GM12875 (cell line): ENCODE measurements at regions not wholly inside any gene's neighbourhood (a gene's known extent, or its start where the extent isn't known, plus 50 kb on each side); places are given as distances from the start of the nearest gene placed in this dataset.

ENCODE experiments used
- H3K4me3 ChIP-seq: one replicate; pipeline ENCODE4 v1.5.1; 2011; ENCODE audit warnings: low read depth, low read length, control low read depth
- TF ChIP-seq, protein P1 (sequence below): IDR thresholded peaks from 2 replicates; pipeline ENCODE4 v1.5.1; 2011; ENCODE audit warnings: low read depth, mild to moderate bottlenecking, control low read depth, inconsistent platforms, low read length, moderate library complexity, borderline replicate concordance; ENCODE audit not compliant: insufficient read depth

DNA sequence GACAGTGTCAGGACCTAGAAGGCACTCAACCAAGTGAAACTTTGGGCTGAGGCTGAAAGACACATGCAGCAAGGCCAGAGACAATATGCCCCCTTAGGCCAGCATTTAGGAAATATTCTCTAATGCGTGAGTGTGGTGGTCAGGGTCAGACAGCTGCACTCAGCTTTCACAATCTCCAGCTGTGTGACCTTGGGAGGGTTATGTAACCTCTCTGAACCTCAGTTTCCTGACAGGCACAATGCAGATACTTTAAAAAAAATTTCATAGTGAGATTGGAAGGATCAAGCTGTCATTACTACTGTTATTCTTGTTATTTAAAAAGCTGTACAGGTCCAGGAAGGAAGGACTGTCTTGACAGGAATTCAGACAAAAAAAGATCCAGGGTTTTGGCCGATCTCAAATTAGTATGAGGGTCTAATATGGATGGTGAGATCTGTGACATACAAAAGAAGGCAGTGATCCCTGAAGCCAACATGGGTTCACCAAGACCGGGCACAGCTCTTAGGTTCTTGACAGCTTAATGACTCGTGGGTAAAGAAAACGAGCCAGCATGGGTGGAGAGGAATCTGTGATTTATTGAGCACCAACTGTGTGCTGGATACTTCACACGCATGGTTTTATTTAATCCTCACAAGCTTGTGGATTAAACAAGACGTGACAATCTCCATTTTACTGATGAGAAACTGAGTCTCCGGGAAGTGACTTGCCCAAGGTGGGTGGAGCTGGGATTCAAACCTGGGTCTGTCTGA, 54.6 kb upstream of the POU3F1 start:
- H3K4me3 ChIP-seq: no peak overlapping the region
- TF ChIP-seq, protein P1, sequence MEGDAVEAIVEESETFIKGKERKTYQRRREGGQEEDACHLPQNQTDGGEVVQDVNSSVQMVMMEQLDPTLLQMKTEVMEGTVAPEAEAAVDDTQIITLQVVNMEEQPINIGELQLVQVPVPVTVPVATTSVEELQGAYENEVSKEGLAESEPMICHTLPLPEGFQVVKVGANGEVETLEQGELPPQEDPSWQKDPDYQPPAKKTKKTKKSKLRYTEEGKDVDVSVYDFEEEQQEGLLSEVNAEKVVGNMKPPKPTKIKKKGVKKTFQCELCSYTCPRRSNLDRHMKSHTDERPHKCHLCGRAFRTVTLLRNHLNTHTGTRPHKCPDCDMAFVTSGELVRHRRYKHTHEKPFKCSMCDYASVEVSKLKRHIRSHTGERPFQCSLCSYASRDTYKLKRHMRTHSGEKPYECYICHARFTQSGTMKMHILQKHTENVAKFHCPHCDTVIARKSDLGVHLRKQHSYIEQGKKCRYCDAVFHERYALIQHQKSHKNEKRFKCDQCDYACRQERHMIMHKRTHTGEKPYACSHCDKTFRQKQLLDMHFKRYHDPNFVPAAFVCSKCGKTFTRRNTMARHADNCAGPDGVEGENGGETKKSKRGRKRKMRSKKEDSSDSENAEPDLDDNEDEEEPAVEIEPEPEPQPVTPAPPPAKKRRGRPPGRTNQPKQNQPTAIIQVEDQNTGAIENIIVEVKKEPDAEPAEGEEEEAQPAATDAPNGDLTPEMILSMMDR: no peak

DNA sequence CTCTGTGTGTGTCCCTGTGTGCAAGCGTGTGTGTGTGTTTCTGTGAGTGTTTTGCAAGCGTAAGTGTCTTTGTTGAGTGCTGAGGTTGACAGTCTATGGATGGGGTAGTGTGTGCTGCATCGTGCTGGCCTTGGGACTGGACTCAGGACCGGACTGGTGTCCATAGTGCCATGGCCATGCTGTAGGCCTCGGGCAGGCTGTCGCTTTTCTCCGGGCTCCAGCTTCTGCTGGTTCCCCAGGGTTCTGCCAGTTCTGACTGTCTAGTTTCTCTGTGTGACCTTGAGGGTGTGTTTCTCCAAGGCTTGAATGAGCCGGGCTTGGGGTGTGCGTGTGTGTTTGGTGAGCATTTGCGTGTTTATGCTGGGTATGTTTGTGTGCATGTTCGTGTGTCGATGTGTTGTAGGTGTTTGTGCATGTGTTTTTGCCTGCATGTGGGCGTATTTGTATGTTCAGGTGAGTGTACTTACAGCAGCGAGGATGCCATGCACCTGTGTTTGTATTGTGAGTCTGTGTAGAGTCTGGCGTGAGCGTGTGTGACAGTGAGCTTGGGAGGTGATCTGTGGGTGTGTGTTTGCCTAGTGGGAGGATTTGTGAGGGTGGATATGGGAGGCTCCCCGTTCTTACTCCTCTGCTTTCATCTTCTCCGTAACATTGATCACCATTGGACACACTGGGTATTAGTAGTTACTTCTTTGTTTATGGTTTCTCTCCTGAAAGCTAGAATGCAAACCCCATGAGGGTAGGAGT, 51.7 kb upstream of the POU3F1 start:
- H3K4me3 ChIP-seq: no peak overlapping the region
- TF ChIP-seq, protein P1: no peak

DNA sequence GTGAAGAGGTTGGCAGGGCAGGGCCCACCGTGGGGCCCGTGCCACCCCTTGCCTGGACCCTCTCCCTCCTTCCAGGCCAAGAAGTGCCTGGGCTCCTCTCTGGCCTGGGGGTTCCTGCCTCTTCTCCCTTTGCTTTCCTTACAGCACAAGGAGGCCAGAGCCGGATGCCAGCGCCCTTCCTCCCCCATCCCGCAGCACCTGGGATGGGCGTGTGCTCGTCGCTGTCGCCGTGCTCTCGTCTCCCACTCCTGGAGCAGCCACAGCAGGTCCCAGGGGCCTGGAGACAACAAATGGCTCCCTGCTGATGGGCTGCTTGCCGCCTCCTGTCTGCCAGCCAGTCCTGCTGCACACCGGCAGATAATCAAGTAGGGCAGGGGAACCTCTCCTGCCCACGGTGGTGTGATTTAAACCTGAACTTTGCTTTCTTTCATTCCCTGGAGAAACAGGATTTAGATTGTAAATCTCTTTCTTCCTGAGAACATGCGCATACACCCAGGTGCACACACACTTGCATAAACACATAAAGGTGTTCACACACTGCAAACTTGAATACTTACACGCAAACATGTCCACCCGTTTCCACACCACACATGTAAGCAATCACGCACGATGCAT, 50.8 kb upstream of the POU3F1 start:
- H3K4me3 ChIP-seq: no peak overlapping the region
- TF ChIP-seq, protein P1: no peak
